Ishikawa (cell line): ENCODE measurements at regions not wholly inside any gene's neighbourhood (a gene's known extent, or its start where the extent isn't known, plus 50 kb on each side); places are given as distances from the start of the nearest gene placed in this dataset.

ENCODE experiments used
- CREB1 ChIP-seq: IDR thresholded peaks from 2 replicates; pipeline ENCODE4 v1.6.1; 2012; ENCODE audit warnings: low read depth
- EP300 ChIP-seq: IDR thresholded peaks from 2 replicates; pipeline ENCODE4 v1.6.1; 2012; ENCODE audit warnings: borderline replicate concordance
- FOXM1 ChIP-seq: IDR thresholded peaks from 2 replicates; pipeline ENCODE4 v1.6.1; 2012; ENCODE audit warnings: low read depth, borderline replicate concordance
- REST ChIP-seq: IDR thresholded peaks from 2 replicates; pipeline ENCODE4 v1.6.1; 2012; ENCODE audit warnings: low read depth, mild to moderate bottlenecking
- TAF1 ChIP-seq: IDR thresholded peaks from 2 replicates; pipeline ENCODE4 v1.6.1; 2012; ENCODE audit warnings: low read depth, mild to moderate bottlenecking
- TEAD4 ChIP-seq: IDR thresholded peaks from 2 replicates; pipeline ENCODE4 v1.6.1; 2012
- YY1 ChIP-seq: IDR thresholded peaks from 2 replicates; pipeline ENCODE4 v1.6.1; 2012; ENCODE audit warnings: low read depth
- ZBTB7A ChIP-seq: IDR thresholded peaks from 2 replicates; pipeline ENCODE4 v1.6.1; 2012; ENCODE audit warnings: low read depth

- no peak for TF ChIP-seq YY1
- TF ChIP-seq CREB1: no peak
- no peak for TF ChIP-seq TAF1
- TF ChIP-seq EP300: no peak
- TF ChIP-seq FOXM1: no peak
- no peak for TF ChIP-seq ZBTB7A
- TF ChIP-seq TEAD4: no peak
- no peak for TF ChIP-seq REST
Measured at GRCh38 chr7:89584896-89585295, 569.4 kb upstream of the STEAP1 start.
